Epithelial cell of proximal tubule (primary cell): ENCODE measurements at regions not wholly inside any gene's neighbourhood (a gene's known extent, or its start where the extent isn't known, plus 50 kb on each side); places are given as distances from the start of the nearest gene placed in this dataset.
A peak's percentile ranks its signal among the peaks of the same experiment; 100 is the strongest.

Source experiments
- DNase-seq: peaks from one replicate; pipeline ENCODE4 v3.0.0-alpha.2; 2011; ENCODE audit warnings: low read depth
- H3K4me3 ChIP-seq: 2 replicates; pipeline ENCODE4 v1.5.1; 2011; ENCODE audit warnings: low read depth, mild to moderate bottlenecking, low read length
- TF ChIP-seq, protein P1 (sequence below): conservative IDR thresholded peaks from 2 replicates; pipeline ENCODE4 v1.5.1; 2012; ENCODE audit warnings: low read depth, mild to moderate bottlenecking, low read length

DNA sequence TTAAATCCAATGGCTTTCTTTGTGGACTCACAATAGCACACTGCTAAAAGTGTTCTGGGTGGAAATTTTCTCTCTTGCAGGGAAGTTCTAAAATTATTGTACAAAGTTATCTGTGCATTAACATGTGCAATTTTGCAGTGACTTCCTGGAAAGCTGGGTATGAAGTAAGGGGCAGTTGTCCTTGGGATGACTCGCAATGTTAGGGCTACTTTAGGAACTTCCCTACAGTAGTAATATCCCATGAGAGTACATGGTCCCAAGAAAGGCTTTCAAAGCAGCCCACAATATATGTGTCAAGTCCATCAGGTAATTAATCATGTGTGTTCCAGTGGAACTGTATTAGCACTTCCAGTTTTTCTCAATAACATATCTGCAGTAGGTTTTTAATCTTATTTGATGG lies 201.0 kb upstream of the UBE2E2 start:
- no peak overlapping the region for H3K4me3 ChIP-seq
- no peak for DNase-seq
- TF ChIP-seq, protein P1, sequence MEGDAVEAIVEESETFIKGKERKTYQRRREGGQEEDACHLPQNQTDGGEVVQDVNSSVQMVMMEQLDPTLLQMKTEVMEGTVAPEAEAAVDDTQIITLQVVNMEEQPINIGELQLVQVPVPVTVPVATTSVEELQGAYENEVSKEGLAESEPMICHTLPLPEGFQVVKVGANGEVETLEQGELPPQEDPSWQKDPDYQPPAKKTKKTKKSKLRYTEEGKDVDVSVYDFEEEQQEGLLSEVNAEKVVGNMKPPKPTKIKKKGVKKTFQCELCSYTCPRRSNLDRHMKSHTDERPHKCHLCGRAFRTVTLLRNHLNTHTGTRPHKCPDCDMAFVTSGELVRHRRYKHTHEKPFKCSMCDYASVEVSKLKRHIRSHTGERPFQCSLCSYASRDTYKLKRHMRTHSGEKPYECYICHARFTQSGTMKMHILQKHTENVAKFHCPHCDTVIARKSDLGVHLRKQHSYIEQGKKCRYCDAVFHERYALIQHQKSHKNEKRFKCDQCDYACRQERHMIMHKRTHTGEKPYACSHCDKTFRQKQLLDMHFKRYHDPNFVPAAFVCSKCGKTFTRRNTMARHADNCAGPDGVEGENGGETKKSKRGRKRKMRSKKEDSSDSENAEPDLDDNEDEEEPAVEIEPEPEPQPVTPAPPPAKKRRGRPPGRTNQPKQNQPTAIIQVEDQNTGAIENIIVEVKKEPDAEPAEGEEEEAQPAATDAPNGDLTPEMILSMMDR = no peak

DNA sequence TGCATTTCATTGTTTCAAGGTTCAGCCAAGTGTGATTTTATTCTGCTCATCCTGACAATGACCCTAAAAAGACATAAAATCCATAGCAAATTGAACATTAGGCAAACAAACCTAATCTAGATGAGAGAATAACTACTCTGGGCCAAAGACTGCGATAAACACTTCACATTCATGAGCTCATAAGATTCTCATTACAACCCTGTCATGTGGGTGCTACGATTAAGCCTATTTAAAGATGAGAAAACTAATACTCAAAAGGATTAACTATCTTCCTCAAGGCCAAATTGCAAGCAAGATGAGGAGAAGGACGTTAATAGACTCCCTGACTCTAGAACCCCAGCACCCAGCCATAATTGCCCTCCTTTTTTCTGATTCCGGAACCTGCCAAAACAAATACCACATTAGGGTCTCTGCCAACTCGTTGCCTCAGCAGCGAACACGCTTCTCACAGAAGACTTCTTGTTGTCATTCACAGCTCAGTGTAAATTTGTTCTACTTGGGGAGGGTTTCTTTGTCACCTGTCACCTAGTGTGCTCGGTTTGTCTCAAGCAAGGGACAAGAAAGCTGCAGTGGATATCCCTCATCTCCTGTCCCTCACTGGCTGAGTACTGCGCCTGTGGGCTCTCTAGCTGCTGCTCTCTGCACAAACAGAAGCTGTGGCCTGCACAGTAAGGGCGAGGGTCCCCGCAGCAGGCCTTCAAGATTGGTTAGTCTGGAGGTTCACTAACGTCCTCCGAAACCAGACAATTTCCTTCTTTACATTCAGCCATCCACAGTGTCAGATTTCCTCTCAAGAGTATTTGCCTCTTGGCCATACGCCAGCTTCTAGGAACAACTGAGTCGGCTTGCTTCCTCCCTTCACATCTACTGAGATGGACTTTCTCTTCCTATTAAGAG lies 200.0 kb upstream of the UBE2E2 start:
- TF ChIP-seq, protein P1 = no peak
- no peak for DNase-seq
- no peak overlapping the region for H3K4me3 ChIP-seq

DNA sequence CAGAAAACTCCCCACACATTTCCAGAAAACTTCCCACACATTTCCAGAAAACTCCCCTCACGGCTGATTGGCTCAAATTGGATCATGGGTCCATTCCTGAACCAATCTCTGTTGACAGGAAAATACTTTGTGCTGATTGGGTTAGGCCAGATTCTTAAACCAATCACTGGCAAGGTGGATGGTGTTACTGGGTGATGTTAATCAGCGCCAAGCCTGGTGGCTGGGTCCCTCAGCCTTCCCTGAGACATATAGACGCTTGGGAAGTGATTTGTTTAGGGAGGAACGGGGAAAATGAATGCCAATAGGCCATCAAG lies 199.4 kb upstream of the UBE2E2 start:
- TF ChIP-seq, protein P1 = no peak
- DNase-seq = no peak
- no peak overlapping the region for H3K4me3 ChIP-seq

DNA sequence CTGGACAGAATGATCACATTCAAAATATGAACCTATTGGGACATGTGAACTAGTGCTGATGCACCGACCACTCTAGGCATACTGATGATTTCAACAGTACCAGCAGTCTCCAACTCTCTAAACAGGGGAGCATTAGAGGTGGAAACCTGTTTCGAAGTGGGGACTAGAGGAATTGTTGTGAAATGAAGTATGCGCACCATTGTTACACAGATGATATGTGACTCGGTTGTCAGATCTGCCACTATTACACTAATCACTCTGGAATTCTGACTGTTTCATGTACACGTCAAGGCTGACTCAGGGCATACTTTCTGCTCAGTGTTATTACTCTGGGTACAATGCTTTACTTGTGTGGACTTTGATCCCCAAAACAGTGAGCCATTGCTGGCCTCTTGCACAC lies 198.2 kb upstream of the UBE2E2 start:
- TF ChIP-seq, protein P1 = no peak
- H3K4me3 ChIP-seq = no peak overlapping the region
- DNase-seq = peak; percentile 93

DNA sequence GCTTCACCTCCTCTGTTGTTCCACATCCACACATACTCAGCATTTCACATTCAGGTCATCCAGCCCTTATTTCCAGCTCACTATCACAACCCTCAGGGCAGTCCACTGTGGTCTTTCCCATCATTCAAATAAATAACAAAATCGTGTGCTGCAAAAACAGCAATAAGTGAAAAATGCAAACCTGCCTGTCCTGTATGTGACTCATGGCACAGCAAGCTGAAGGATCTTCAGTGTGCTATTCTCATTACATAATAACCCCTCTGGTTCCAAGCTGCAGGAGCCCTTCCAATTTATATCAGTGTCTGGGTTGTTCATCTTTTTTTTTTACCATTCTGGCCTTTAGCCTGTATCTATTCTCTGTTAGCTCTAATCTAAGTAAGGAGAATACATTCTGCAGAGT lies 185.3 kb upstream of the UBE2E2 start:
- H3K4me3 ChIP-seq = no peak overlapping the region
- TF ChIP-seq, protein P1 = no peak
- DNase-seq = no peak

DNA sequence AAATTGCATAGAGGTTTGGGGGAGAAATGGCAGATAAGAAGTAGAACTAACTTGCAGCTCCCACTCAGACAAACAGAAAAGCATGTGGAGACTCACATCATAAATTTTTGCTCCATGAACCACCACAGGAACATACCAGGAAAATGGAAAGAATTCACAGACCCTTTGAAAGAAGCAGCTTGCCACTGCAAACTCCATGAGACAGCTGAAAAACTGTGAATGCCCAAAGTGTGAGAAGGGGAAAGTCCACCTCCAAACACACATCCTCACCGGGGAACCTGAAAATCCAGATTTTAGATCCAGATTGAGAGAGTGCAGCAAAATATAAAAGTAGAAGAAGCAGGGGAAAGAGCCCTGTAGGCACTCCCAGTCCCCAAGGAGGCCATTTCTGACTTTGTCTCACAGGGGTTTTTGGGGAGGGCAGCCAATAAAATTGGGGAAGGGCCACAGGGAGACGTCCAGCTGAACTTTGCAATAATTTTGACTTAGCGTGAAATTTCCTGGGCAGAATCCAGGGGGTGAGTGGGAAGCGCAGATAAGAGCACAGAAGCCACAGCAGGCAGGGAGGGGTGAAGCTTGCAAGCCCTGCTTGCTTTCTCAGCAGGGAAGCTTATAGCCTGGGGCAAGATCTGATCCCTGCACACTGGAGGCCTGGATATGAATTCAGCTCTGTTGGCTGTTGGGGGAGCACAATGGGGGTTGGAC lies 183.4 kb upstream of the UBE2E2 start:
- no peak overlapping the region for H3K4me3 ChIP-seq
- TF ChIP-seq, protein P1 = no peak
- no peak for DNase-seq
